ENCODE measurements at regions not wholly inside any gene's neighbourhood (a gene's known extent, or its start where the extent isn't known, plus 50 kb on each side); places are given as distances from the start of the nearest gene placed in this dataset.
"Not testable (repeated sequence)": the region's sequence is repeated elsewhere in the genome, so short reads cannot be mapped to it uniquely, and the experiment has no call there.

DNA sequence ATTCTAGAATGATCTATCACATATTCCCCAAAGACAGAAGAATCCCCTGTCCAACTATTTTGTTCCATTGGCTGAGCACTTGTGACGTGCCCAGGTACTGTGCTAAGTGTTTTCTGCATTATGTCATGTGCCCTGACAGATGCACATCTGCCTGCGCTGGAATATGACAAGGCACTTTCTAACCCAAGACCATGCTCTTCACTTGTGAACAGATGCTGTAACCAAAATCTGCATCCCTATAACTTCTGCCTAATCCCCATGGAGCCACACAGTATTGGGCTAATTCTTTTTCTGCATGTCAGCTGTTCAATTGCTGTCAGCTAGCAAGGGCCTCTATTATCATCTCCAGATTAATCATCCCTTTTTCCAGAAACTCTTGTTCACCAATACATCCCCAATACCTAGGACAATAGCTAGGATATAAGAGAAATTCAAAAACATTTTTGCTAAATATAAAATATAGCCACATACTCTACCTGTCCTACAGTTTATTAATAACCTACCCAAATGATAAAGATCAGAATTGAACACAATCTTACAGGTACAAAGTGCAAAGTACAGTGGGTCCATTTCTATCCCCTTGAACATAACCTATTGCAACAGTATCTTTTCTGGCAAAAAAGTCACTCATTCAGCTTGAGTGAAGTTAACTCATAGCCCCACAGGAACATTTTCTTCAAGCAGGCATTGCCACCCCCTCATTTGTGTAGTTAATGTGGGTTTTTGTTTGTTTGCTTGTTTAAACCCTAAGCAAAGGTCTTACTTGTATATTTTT, 109.4 kb upstream of the LRRN1 start:
- ChIA-PET POLR2A (no interaction called here), CTCF (no interaction called here)

DNA sequence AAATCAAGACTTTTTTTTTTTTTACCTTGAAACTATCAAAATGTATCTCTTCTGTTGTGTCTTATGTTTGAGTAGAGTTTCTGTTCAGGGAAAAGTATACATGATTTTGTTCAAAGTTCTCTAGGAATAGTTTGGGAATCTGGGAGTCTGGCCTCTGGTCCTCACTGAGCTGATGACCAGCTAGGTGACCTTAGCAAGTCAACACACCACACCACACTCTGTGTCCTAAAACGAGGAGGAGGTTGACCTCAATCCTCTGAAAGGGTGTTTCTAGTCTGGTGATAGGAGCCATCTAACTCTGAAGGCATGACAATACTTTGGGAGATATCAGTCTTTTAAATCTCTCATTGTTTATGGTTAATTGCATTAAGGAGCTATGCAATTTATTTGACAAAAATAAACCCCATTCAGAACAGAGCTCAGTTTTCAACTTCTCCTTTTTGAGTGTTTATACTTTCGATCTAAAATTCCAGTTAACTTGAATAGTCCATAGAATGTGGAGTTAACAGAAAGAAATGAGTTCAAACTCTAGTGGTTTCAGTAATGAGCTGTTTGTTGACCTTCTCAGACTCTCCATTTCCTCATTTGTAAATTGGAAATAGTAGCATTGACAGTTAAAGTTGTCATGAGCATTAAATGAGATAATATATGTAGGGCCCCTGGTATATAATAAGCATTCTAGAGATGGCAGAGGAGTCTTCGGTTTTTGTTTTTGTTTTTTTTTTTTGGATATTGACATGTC, 112.2 kb upstream of the LRRN1 start:
- ChIA-PET POLR2A (no interaction called here), CTCF (no interaction called here)

DNA sequence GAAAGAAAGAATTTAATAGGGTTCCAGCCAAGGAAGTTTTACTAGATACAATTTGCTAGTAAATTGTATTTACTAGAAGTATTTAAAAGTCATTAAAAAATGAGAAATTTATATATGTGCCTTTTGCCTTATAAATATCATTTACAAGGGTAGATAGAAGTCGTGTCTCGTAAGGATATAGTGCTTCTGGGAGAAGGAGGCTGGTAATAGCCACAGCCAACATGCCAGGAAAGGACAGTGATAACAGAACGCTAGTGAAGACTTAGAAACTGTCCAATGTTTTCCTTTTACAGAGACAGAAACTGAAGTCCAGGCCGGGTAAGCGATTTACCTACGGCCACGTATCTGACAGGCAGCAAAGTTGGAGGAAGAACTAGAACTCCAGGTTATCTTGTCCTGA, 113.5 kb upstream of the LRRN1 start:
- ChIA-PET CTCF (no interaction called here), POLR2A (no interaction called here)

DNA sequence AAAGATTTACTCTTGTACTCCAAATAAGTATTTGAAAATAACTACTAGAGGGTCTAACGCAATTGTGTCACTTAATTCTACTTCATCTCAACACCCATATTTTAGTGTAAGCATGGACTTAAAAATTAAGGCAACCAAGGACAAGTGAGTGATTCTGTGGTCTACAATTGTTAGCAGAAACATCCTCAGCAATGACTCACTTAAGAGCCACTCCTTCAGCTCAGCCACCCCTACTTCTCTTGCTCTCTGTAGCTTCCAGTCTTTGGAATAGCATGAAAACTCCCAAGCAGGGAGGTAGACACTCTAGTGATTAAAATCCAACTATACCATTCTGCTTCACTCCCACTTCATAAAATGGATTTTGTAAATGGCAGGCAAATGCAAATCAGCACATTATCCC, 116.0 kb upstream of the LRRN1 start:
- ChIA-PET POLR2A (no interaction called here), CTCF (no interaction called here)

DNA sequence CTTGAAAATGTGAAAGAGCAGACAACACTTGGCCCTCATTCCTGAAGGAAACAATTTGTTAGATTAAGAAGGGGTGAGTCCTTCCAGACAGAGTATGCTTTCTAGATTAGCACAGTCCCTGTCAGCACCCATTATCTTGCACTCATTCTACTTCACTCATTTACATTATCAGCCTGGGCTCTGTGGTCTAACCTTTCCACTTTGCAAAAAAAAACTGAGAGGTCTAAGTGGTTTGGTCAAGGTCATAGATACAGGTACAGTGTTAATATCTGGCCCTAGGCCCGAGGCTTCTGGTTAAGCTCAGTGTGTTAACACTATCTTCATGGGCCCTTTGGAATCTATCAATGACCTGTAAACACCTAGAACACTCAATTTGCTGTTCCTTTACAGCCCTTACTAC, 123.4 kb upstream of the LRRN1 start:
- POLR2A ChIA-PET = no interaction called here
- CTCF ChIA-PET = no interaction called here

DNA sequence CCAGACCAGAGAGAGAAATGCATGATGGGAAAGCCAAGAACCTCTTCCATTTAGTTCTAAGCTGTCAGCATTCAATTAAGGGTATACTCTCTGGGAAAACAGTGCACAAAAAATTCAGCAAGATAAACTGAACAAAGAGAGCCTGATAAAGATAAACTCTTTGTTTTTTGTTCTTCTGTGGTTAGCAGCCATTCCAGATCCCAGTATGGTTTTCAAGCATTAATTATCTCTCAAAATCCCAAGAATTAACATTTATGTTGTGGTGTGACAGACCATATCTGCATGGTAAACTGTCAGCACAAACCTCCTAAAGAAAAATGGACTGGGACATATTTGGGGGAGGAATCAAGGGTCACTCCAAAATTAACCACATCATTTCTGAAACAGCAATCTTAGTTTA, 124.0 kb upstream of the LRRN1 start:
- ChIA-PET POLR2A (no interaction called here), CTCF (no interaction called here)

DNA sequence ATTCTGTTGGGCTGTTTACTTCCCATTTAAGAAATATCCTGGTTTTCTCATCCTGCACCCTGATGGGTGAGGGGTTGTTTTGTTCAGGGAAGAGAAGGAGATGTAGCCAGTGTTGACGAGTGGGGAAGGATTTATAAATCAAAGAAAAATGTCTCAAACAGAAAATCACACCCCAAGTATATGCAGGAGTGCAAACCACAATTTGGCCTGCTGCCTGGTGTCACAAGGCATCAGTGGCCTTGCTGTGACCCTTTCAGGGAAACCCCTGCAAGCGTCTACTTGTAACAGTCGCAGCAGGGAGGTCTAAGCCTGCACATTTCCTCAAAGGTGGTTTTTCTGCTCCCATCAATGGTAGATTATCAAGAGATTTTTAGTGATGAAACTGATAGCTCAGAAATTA, 132.6 kb upstream of the LRRN1 start:
- ChIA-PET POLR2A (no interaction called here), CTCF (no interaction called here)

DNA sequence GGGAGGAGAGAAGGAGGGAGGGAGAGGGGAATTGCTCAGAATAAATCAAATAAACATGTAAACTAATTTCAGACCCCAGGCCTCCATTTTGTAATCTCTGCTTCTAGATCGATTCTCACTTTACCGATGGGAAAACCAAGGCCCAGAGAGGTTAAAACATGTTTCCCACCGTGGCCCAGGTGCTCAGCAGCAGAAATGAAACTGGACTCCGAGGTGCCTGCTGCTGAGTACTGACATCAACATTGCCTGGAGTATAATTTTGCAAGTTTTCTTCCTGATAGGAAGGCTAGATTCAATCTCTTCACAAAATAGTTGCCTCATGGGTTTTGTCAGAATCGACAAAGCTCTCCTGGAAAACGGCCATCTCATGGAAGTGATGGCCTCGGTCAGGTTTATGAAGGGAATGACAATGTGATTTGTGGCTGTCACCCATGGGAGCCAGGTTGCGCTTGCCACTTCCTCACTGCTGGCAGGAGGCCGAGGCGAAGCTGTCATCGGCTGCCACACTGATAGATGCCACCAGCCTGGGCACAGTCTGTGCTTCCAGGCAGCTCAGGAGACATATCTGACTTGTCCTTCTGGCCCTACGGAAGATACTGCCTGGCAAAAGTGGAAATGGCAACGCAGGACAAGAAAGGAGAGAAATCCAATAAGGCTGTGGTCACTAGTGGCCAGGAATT, 133.1 kb upstream of the LRRN1 start:
- CTCF ChIA-PET = no interaction called here
- POLR2A ChIA-PET = no interaction called here

DNA sequence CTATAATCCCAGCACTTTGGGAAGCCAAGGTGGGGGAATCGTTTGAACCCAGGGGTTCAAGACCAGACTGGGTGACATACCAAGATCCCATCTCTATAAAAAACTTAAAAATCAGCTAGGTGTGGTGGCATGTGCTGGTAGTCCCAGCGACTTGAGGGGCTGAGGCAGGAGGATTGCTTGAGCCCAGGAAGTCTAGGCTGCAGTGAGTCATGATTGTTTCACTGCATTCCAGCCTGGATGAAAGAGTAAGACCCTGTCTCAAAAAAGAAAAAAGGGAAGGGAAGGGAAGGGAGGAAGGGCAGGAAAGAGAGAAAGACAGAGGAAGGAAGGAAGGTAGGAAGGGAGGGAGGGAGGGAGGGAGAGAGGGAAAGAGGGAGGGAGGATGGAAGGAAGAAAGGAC, 133.7 kb upstream of the LRRN1 start:
- POLR2A ChIA-PET = no interaction called here
- CTCF ChIA-PET = no interaction called here

DNA sequence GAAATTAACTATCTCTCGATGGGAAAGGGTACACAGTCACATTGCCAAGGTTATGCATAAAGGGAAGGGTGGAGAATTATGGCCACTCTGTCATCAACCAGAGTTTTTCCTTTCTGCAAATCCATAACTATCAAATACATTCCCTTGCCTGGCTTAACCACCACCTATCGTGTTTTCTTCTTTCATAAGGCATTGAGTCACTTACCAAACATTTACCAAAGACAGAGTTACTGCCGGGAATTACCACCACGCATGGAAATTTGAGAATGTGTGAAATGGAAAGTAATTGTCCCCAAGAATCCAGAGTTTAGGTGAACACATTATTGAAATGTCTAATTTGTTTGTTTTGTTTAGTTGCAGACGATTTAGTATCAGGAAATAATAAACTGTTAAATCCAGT, 134.3 kb upstream of the LRRN1 start:
- ChIA-PET POLR2A (no interaction called here), CTCF (no interaction called here)

DNA sequence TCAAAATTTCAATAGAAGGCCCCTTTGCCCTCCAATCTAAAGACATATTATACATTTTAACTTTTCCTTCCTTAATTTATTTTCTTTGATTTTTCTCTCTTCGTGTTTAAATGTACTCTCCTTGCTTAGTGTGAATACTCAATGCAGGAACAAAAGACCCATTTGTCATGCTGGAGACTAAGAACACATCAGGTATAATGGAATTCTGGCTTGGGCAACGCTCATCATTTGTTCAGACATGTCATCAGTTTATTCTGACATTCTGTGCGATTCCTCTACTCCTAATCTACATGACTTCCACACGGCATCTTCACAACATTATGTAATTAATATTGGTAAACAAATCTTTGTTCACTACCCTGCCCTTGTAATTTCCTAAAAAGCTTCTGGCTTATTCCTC, 136.6 kb upstream of the LRRN1 start:
- ChIA-PET CTCF (no interaction called here), POLR2A (no interaction called here)

DNA sequence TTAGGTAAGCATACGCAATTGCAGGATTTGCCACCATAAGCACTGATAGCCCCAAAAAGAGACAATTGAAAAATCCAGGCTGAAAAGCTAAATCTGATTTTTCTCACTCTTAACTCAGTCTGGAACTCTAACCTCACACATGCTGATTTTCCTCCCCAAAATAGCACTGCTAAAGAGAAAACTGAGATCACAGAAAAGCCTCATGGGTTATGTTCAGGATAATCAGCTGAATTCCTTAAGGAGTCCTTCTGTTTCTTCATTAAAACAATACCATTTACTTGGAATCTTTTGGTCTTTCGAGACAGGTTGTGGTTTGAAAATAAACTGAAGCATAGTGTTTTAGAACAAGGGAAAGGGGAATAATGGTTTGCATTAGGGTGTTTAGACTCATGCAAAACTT, 144.3 kb upstream of the LRRN1 start:
- POLR2A ChIA-PET = no interaction called here
- CTCF ChIA-PET = no interaction called here

DNA sequence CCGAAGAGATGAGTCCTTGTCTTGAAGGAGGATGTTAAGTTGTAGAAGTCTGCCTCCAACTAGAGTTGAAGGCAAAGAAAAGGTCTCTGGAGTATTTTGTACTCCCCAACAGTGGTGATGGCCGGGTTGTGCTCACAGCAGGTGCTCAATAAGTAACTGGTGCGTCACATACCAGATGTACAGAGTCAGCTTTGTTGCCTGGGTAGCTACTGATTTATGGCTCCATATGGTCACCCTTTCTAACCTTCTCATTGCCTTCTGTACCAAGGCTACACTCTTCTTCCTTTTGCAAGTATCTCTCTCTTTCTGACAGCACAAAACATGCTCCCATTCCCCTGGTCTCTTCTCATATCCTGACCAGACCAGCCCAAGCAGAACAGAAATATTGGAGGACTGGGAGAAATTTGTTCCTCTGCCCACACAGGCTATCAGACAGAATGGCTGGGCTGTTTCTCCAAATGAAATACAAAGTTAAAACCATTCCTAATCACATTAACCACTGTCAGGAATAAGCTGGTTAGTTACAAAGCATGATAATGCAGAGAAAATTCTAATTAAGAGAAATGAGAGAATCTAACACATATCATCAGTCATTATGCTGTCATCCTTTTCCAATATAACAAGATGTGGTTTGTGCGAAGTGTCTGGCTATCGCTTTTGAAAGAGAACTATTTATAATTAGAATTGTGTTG, 150.1 kb upstream of the LRRN1 start:
- ChIA-PET CTCF (no interaction called here), POLR2A (no interaction called here)

DNA sequence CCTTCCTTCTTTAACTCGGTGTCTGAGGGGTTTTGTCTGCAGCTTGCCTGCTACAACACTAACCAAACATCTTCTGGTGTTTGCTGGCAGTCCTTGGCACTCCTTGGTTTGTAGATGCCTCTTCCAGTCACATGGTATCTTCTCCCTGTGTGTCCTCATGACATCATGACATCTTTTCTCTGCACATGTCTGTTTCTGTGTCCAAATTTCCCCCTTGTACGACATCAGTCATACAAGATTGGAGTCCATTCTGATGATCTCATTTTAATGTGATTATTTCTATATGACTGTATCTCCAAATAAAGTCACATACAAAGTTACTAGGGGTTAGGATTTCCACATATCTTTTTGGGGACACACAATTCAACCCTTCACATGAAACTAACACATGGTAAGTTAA, 152.3 kb upstream of the LRRN1 start:
- ChIA-PET CTCF (no interaction called here), POLR2A (no interaction called here)

DNA sequence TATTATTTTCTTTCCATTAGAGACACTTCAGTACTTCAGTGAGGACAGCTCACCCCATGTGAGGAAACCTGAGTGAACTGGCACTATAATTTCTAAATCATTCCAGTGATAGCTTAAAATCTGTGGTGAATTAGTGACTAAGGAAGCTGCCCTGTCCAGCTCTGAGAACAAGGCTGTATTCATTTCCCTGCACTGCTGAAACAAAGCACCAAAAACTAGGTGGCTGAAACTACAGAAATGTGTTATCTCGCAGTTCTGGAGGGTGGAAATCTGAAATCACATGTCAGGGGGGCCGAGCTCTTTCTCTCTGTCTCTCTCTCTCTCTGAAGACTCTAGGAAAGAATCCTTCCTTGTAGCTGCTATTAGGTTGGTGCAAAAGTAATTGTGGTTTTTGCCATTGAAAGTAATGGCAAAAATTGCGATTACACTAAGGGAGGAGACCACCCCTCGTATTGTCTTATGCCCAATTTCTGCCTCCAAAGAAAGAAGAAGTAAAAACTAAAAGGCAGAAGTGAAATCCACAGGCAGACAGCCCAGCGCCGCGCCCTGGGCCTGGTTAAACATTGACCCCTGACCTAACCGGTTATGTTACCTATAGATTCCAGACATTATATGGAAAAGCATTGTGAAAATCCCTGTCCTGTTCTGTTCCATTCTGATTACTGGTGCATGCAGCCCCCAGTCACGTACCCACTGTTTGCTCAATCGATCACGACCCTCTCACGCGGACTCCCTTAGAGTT, 153.0 kb upstream of the LRRN1 start:
- POLR2A ChIA-PET = not testable (repeated sequence)

DNA sequence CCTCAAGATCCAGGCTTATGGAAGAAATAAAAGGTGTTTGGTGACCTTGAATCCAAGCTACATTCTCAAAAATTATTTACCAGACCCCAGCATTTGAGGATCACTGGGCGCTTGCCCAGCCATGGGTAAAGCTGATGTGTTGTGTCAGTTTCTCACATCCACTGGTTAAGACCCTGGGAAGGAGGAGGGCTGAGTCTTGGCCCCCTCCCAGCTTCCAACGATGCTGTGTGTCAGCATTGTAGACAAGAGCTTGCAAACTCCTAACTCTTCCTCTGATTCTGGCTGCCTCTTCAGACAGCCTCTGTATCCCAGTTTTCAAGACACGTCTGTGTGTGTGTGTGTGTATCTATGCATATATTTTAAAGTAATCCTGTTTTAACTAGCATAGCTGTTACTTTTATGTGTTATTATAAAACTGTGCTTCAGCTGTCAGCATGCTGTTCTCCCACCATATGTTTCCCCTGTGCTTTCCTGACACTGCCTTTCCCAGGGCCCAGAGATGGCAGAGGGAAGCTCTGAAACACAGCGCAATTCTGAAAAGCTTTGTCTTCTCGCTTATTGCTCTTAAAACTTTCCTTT, 157.3 kb upstream of the LRRN1 start:
- ChIA-PET CTCF (no interaction called here), POLR2A (no interaction called here)

More for the DNA sequence above, 153.0 kb upstream of the LRRN1 start:
- CTCF ChIA-PET = not testable (repeated sequence)

DNA sequence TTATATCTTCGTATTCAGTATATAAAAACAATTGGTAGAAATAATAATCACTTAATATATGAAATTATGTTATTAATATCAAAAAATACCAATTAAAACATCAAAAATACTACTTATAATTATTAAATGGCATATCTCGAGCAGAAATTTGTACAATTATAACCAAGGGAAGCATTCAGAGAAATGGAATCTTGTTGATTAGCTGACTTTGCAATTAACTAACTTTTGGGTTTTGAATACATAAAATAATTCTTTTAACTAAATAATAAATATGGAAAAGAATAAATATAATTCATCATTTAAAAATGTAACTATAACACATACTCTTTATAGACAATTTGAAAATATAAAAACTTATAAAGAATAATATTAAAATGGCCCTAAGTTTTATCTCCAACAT, 160.2 kb upstream of the LRRN1 start:
- CTCF ChIA-PET = no interaction called here
- POLR2A ChIA-PET = no interaction called here

DNA sequence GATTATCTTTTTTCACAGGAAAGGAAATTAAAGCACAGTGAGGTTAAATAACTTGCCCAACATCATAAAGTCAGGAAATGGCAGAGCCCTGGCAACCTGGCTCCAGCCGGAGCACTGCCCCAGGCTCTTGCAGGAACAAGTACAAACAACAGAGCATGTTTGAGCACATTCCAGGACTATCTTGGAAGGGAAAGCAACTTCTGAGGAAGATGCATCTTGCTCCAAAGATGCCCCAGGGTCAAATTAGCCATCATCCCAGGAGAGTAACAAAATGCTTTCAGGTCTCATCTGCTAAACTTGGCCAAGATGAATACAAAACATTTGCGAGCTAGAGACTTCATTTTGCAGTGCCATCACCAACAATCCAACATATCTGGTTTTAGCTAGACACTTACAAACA, 162.4 kb upstream of the LRRN1 start:
- ChIA-PET POLR2A (no interaction called here), CTCF (no interaction called here)

DNA sequence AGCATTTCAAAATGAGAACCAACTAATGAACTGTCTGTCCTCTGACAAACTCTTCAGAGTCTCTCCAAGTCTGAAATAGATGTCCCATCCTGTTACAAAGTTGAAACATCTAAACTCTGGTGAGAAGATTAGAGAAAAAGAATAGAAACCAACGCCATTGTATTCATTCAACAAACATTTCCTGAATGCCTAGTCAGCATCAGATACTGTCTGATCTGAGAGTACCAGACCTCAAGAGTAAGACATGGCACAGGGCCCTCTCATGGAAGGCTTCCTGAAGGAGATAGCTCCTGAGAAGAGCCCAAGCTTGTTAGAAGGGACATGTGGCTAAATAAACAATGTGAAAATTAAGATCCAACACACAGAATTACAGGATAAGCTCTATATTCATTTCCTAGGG, 164.1 kb upstream of the LRRN1 start:
- ChIA-PET POLR2A (no interaction called here), CTCF (no interaction called here)

DNA sequence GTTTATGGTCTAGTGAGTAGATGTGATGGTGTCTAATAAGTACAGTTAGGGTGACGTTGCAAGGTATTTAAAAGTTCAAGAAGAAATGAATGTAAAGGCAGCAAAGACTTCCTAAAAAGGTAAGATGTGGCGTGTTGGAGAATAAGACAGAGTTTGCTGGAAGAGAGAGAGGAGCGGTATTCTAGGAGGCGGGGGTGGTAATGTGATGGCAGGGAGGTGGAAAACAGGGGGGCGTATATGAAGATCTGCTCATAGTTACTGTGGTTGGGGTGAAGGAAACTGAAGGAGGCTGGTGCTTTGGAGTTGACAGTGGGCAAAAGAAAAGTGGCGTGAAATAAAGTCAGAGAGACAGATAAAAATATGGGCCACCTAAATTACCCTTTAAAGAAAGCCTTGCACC, 164.9 kb upstream of the LRRN1 start:
- CTCF ChIA-PET = no interaction called here

More for the DNA sequence above, 164.9 kb upstream of the LRRN1 start:
- POLR2A ChIA-PET = no interaction called here

Measured in activated CD8-positive, alpha-beta memory T cell treated with anti-CD3 and anti-CD28 coated beads for 36 hours (primary cell).